ENCODE measurements at regions not wholly inside any gene's neighbourhood (a gene's known extent, or its start where the extent isn't known, plus 50 kb on each side); places are given as distances from the start of the nearest gene placed in this dataset.

DNA sequence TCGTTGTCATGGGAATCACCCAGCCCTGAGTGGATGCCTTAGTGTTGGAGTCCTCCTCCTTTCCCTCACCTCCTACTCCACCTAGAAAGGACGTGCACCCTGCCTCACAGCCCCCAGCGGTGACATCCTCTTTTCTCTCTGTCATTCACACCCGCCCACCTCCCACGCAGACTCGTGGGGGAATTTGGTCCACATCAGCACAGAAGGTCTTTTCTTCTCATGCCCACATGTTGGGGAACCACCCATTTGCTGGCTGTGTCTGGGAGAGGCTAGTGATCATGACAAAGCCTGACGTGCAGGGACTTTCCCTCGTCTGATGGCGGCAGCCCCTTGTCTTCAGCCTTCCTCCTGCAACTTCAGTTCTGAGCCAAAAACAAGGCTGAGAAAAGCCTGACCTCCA, 96.0 kb upstream of the CNKSR3 start:
- TF ChIP-seq CTCF (IDR thresholded peaks at IDR 0.05; ENCODE audit: extremely low read depth in 1 of 2, insufficient read depth in 1 of 2, low read depth in 1 of 2, low read length in 2 of 2) (no peak), POLR2A (IDR thresholded peaks at IDR 0.05; ENCODE audit: low read depth, low read length) (no peak), POLR2AphosphoS5 (IDR thresholded peaks at IDR 0.05; ENCODE audit: insufficient read depth, low read depth, low read length) (no peak), JUN (IDR thresholded peaks at IDR 0.05; ENCODE audit: borderline replicate concordance, insufficient read depth, insufficient read length, low read depth) (no peak)

Measured in endothelial cell of umbilical vein (primary cell).